ENCODE measurements at regions not wholly inside any gene's neighbourhood (a gene's known extent, or its start where the extent isn't known, plus 50 kb on each side); places are given as distances from the start of the nearest gene placed in this dataset.

DNA sequence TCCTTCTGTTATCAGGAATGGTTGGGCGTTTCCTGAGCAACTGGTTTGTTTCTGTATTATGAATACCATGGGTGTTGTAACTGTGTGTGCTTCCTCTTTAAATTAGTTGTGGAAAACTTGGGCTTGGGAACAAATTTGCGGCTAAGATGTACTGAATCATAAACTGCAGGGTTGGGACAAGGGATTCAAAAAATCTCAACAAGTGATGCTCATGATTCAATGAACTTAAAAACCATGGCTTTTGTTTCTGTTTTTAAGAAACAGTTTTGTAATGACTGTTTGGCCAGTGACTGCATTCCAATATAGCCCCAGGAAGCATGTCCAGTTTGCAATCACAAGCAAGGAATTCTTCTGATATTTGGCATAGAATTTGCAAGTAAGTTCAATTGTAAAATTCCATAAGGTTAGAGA lies 657.5 kb upstream of the WWC1 start:
- TF ChIP-seq EZH2 (IDR thresholded peaks at IDR 0.05) (no peak), POLR2AphosphoS5 (IDR thresholded peaks at IDR 0.05; ENCODE audit: borderline replicate concordance, low read depth, low read length) (no peak)
